Liver (tissue), 2 donors: ENCODE measurements at regions not wholly inside any gene's neighbourhood (a gene's known extent, or its start where the extent isn't known, plus 50 kb on each side); places are given as distances from the start of the nearest gene placed in this dataset.

Source experiments
- RAD21 ChIP-seq, 2 donors: IDR thresholded peaks; 2 replicates each; pipeline ENCODE4 v1.6.1; 2016; ENCODE audit warnings: antibody characterized with exemption in 2 of 2, mild to moderate bottlenecking in 2 of 2
- YY1 ChIP-seq: IDR thresholded peaks from 2 replicates; pipeline ENCODE4 v1.6.1; 2016; ENCODE audit warnings: antibody characterized with exemption, mild to moderate bottlenecking
- donor health status: healthy.

DNA sequence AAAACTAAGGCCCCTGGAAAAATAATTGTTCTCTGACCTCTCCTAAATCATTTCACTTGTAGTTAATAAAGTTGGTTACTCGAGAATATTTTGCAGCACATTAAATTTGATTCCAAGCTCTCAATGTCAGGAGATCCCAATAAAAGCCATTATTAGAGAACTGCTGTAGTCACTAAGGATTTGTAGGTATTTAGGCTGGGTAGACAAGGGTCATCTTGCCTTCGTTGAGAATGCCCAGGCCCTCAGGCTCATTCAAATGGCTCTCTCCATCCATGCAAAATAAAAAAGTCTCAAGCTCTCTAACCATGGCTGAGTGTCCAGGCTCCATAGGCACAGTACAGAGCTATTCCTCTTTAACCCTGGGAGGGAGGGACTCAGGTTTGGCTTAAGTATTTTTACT is 117.0 kb upstream of the HMGCLL1 start:
- TF ChIP-seq RAD21 (IDR thresholded peaks at IDR 0.05) (no peak), YY1 (no peak)
